TTC549 (cell line): ENCODE measurements at regions not wholly inside any gene's neighbourhood (a gene's known extent, or its start where the extent isn't known, plus 50 kb on each side); places are given as distances from the start of the nearest gene placed in this dataset.

Source experiments
- FAIRE-seq: peaks from 2 replicates; lab custom pipeline; 2012; peaks lifted over from hg19 to GRCh38; lab: Jason Lieb, UNC

DNA sequence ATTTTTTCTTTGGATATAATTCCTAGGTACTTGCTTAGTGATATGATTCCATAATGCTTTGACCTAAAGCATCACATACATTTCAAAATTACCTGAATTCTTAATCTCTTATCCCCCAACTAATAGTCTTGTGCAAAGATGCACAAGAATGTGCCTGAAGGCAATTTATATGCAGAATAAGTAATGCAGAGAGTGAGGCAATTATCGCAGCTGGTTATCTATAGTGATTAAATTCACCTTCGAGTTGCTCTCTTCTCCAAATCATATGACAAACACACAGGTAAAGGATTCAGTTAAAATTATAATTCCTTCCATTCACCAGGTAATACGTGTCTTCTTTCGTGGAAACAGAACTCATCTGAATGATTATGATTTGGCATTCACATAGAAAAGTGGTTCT lies 717.3 kb downstream of the MRPL39 start:
- no peak for FAIRE-seq

GRCh38 chr21:24881506-24881905 lies 725.8 kb downstream of the MRPL39 start:
- no peak for FAIRE-seq

GRCh38 chr21:24870633-24871032 lies 736.6 kb downstream of the MRPL39 start:
- no peak for FAIRE-seq

- FAIRE-seq: no peak
Observed at GRCh38 chr21:24869862-24870261, 737.4 kb downstream of the MRPL39 start.

DNA sequence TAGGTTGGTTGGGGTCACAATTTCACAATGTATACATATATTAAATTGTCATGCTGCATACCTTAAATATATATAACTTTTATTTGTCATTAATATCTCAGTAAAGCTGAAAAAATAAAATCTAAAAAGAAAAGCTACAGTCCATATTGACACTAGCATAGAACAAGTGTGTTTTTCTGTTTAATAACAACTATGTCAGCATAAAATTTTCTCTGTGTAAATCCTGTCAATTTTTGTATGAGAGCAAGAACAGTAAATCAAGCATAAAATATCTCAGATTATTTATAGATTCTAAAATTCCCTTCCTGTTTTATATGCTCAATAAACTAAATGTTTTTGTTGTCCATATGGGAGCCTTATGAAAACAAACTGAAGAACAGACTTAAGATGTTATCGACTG lies 739.2 kb downstream of the MRPL39 start:
- no peak for FAIRE-seq

DNA sequence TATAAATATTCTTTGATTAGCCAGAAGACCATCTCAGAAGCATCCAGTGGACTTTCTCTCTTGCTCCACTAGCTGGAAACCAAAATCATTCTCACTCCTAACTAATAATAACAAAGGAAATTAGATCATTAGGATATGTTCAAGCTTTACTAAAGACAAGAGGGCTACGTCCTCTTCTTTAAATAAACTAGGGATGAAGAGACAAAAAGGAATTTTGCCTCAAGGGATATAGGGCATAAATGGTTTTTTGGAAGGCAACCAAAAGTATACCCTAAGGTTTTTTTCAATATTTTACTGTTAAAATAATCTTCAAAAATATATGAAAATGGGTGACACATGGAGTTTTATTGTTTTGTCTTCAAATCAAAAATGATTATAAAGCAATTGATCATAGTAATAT lies 745.8 kb downstream of the MRPL39 start:
- FAIRE-seq: no peak

DNA sequence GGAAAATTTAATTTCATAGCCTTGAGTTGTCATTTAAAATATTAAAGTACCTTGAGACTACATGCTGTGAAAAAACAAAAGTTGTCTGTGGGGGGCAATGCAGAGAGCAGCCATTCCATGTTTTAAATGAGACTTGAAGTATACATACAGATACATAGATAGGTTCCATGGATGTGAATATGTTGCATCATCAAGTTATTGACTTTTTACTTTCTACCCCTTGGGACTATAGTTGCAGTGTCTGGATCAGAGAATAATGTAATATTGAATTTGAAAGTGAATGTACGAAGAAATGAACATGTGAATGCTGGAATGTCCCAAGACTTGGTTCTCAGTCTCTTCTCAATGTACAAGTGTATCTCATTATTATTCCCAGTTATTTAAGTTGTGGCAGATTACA lies 751.0 kb downstream of the MRPL39 start:
- no peak for FAIRE-seq

- FAIRE-seq: no peak
Observed at GRCh38 chr21:24852610-24853195, 754.6 kb downstream of the MRPL39 start.

GRCh38 chr21:24850121-24850520 lies 757.2 kb downstream of the MRPL39 start:
- no peak for FAIRE-seq

DNA sequence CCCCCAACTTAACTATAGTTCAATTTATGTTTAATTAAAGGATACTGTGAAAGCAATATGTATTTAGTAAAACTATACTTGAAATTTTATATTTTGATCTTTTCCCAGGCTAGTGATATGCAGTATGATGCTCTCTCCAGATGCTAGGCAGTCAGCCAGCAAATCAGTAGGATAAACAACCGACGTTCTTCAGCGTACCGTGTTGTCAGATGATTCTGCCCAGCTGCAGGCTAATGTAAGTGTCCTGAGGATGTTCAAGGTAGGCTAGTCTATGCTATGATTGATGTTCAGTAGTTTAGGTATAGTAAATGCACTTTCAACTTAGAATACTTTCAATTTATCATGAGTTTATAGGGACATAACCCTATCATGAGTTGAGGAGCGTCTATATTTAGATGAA lies 762.6 kb downstream of the MRPL39 start:
- FAIRE-seq: no peak

GRCh38 chr21:24840287-24840686 lies 767.0 kb downstream of the MRPL39 start:
- FAIRE-seq: no peak

DNA sequence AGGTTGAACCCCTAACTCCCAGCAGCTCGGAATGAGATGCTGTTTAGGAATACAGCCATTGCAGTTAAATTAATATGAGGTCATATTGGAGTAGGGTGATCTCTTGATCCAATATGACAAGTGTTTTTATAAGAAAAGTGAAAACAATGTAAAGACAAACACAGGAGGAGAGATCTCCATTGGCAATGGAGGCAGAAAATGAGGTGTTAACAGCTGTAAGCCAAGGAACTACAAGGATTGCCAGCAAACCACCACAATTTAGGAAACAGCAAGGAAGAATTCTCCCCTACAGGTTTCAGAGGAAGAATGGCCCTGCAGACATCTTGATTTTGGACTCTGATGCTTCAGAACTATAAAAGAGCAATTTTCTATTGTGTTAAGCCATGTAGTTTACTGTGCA lies 774.3 kb downstream of the MRPL39 start:
- no peak for FAIRE-seq

GRCh38 chr21:24829397-24829796 lies 777.9 kb downstream of the MRPL39 start:
- FAIRE-seq: no peak

DNA sequence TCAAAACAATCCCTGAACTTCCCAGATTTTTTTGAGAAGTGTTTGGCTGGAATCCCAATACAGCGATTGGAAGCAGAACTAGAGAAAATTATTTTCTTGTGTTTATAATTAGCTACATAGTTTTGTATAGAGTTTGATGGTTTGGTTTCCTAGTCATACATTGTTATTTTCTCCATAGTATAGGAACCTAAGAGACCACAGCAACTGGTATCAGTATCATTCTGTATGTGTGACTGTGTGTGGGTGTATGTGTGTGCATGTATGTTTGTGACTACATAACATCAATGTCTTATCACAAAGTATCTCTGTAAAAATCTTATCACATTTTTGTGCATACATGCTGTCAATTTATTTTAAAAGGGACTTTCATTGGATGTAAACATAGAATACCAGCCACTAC lies 780.5 kb downstream of the MRPL39 start:
- no peak for FAIRE-seq

GRCh38 chr21:24825348-24825747 lies 781.9 kb downstream of the MRPL39 start:
- FAIRE-seq: no peak

DNA sequence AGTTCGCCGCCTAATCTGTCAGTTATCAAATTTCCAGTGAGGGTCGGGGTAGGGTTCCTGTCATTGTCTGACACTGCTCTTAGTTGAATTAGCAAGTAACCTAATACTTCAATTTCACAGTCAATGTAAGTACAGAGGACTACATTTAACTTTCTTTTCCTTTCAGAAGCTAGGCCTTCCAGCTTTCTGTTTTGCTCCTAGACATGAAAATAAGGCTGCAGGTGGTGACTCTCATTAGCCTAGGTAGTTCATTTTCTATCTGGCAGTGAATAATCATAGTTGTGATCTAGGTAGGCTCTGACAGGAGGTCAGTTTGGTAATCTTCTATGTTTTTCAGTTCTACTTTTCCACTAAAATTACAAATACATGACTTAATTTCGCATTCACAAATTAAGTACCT lies 783.1 kb downstream of the MRPL39 start:
- no peak for FAIRE-seq

DNA sequence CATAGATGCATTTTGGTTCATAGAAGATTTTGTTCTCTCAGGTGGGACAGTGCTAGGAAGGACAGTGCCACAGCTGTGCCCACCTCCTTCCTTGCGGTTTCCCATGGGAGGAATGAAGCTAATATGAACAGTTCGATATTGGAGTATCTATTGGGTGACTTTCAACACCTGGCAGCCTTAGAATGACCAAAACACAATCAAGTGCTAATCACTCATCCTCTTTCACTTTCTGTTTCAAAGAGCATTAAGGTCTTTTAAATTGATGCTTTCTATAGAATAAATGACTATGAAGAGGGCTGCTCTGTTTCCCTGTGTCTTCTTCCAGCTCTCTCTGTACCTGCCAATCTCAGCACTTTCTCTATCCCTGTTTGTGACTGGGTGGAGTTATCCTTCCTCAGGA lies 784.0 kb downstream of the MRPL39 start:
- no peak for FAIRE-seq

- no peak for FAIRE-seq
Observed at GRCh38 chr21:24785033-24785432, 822.2 kb downstream of the MRPL39 start.

- FAIRE-seq: no peak
Observed at GRCh38 chr21:24781146-24781545, 826.1 kb downstream of the MRPL39 start.

DNA sequence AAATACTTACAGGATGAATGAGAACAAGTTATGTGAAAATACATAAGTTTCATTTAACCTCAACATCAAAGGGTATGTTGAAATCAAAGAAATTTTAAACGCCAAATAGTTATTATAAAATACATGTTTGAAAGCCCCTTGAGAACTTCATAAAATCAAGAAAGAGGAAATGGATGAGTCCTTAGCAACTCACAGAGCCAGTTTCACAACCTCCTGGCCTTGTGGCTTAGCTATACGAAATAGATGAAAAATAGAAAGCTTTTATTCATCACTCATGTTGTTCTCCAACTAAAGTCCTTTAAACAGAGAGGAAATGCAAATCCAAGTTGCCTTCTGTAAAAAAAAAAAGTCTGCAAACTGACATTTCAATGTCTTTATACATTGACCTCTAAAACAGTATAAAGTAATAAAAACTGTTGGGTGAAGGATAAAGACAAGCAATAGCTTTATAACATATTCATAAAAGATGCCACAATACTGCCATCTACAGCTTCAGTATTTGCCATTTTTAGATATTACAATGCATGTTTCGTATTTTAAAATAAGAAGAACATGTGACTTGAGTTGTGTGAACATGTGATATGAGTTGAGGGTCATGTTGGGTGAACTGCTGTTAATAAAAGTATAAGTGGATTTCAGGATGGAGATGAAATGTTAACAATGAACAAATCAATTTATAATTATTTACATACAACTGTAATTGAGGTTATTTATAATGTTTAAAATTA lies 847.8 kb downstream of the MRPL39 start:
- FAIRE-seq: no peak

GRCh38 chr21:24738063-24738462 lies 869.2 kb downstream of the MRPL39 start:
- no peak for FAIRE-seq

- no peak for FAIRE-seq
Observed at GRCh38 chr21:24737296-24737850, 869.9 kb downstream of the MRPL39 start.

DNA sequence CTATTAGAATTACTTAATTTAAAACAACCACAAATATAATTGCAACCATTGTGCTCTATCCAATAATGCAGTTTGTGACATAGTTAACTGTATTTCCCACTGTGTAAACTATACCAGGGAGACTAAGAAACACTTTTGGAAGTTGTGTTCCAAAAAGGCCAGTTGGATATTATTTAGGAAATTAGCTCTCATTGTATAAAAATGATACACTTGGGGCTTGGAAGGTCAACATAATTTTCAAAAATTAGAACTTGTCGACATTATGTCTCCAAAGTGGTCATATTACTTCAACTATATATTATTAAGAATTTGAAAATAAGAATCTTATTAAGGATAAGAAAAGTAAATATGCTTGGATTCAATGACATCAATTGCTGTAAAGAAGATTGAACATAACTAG lies 876.6 kb downstream of the MRPL39 start:
- no peak for FAIRE-seq

GRCh38 chr21:24729568-24729967 lies 877.7 kb downstream of the MRPL39 start:
- FAIRE-seq: no peak
